A673 (cell line): ENCODE measurements at regions not wholly inside any gene's neighbourhood (a gene's known extent, or its start where the extent isn't known, plus 50 kb on each side); places are given as distances from the start of the nearest gene placed in this dataset.

Experiments
- EZH2 ChIP-seq: fragments of 200-600 bp; sonication (generic); IDR thresholded peaks from 2 replicates; pipeline ENCODE4 v1.6.1; 2017; ENCODE audit warnings: borderline replicate concordance, low read depth, mild to moderate bottlenecking, mixed read lengths, antibody characterized with exemption, low read length; ENCODE audit not compliant: poor library complexity, severe bottlenecking
- TF ChIP-seq, protein P1 (sequence below): fragments of 300-800, 200-600 bp; sonication (generic); conservative IDR thresholded peaks from 2 replicates; pipeline ENCODE4 v1.5.1; 2017; ENCODE audit warnings: low read depth, mild to moderate bottlenecking, antibody characterized with exemption, low read length, moderate library complexity, mixed read lengths

DNA sequence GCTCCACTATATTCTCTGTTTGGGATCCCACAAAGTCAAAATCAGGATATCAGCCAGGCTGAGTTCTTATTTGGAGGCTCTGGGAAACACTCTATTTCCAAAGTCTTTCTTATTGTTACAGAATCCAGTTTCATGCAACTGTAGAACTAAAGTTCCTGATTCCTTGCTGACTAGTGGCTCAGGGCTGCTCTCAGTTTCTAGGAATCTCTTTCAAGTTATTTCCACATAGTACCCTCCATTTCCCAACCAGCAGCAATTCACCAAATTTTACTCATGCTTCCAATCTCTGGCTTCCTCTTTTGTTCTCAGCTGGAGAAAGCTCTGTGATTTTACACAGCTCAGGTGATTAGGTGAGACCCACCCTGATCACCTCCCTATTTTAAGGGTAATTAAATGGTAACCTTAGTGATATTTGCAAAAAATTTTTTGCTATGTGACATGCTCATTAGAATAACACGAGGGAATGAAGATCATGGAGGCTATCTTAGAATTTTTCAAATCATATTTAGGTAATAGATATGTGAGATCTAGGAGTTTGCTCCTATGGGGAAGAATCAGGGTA lies 794.9 kb upstream of the ARRDC3 start:
- TF ChIP-seq, protein P1, sequence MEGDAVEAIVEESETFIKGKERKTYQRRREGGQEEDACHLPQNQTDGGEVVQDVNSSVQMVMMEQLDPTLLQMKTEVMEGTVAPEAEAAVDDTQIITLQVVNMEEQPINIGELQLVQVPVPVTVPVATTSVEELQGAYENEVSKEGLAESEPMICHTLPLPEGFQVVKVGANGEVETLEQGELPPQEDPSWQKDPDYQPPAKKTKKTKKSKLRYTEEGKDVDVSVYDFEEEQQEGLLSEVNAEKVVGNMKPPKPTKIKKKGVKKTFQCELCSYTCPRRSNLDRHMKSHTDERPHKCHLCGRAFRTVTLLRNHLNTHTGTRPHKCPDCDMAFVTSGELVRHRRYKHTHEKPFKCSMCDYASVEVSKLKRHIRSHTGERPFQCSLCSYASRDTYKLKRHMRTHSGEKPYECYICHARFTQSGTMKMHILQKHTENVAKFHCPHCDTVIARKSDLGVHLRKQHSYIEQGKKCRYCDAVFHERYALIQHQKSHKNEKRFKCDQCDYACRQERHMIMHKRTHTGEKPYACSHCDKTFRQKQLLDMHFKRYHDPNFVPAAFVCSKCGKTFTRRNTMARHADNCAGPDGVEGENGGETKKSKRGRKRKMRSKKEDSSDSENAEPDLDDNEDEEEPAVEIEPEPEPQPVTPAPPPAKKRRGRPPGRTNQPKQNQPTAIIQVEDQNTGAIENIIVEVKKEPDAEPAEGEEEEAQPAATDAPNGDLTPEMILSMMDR: no peak
- TF ChIP-seq EZH2: no peak
